H1 (cell line): ENCODE measurements at regions not wholly inside any gene's neighbourhood (a gene's known extent, or its start where the extent isn't known, plus 50 kb on each side); places are given as distances from the start of the nearest gene placed in this dataset.

ENCODE experiments used
- CTCF ChIA-PET: fragments of 300-600 bp; sonication (Branson Sonifier 250); formaldehyde crosslinking; loops from one replicate; lab custom pipeline; 2021; ENCODE audit not compliant: partially characterized antibody; lab: Charles Lee
- POLR2A ChIA-PET: fragments of 300-600 bp; sonication (Branson Sonifier 250); formaldehyde crosslinking; loops from one replicate; lab custom pipeline; 2021; ENCODE audit warnings: inconsistent platforms; ENCODE audit not compliant: partially characterized antibody; lab: Charles Lee
- DNase-seq, 2 experiments: peaks; one replicate each; pipeline versions ENCODE4 v3.0.0 to v3.0.0-alpha.2; 2010 to 2022; ENCODE audit warnings: low spot score in 2 of 2, low read depth in 1 of 2, mixed read lengths in 1 of 2
- FAIRE-seq: peaks from 2 replicates; lab custom pipeline; 2011; peaks lifted over from hg19 to GRCh38; lab: Jason Lieb, UNC
- H2AFZ ChIP-seq: 2 replicates; pipeline ENCODE4 v1.8.1; 2012; ENCODE audit warnings: low read length, inconsistent platforms
- H2AK5ac ChIP-seq: 2 replicates; pipeline ENCODE4 v1.6.1; 2013; ENCODE audit warnings: low read depth, low read length
- H2BK120ac ChIP-seq: replicated peaks from 2 replicates; pipeline ENCODE3; 2013; ENCODE audit warnings: low read depth, low read length, inconsistent platforms
- H2BK12ac ChIP-seq: 2 replicates; pipeline ENCODE4 v1.6.1; 2013; ENCODE audit warnings: low read depth, low read length
- H2BK15ac ChIP-seq: 2 replicates; pipeline ENCODE4 v1.6.1; 2013; ENCODE audit warnings: low read length
- H2BK20ac ChIP-seq: 2 replicates; pipeline ENCODE4 v1.6.1; 2013; ENCODE audit warnings: low read length
- H2BK5ac ChIP-seq: 2 replicates; pipeline ENCODE4 v1.6.1; 2013; ENCODE audit warnings: low read depth, low read length
- H3K14ac ChIP-seq: 2 replicates; pipeline ENCODE4 v1.6.1; 2013; ENCODE audit warnings: inconsistent platforms; ENCODE audit not compliant: insufficient read length
- H3K18ac ChIP-seq: 2 replicates; pipeline ENCODE4 v1.6.1; 2013; ENCODE audit warnings: low read length; ENCODE audit errors: extremely low read depth
- H3K23ac ChIP-seq: 2 replicates; pipeline ENCODE4 v1.6.1; 2013; ENCODE audit warnings: inconsistent platforms; ENCODE audit not compliant: insufficient read length
- H3K23me2 ChIP-seq: 2 replicates; pipeline ENCODE4 v1.6.1; 2013; ENCODE audit warnings: low read depth, low read length
- H3K27ac ChIP-seq: 2 replicates; pipeline ENCODE4 v1.6.1; 2011; ENCODE audit warnings: low read depth, low read length, inconsistent platforms
- H3K27me3 ChIP-seq, 4 experiments: replicated peaks in 1 of 4; 1 replicate in 1 of 4; 2 replicates in 3 of 4; pipeline versions ENCODE4 v1.6.1 to v1.8.1; 2011 to 2013; ENCODE audit warnings: low read length in 3 of 4, mild to moderate bottlenecking in 3 of 4, inconsistent platforms in 2 of 4, mixed read lengths in 2 of 4, moderate library complexity in 1 of 4; ENCODE audit not compliant: control insufficient read depth in 3 of 4, insufficient read depth in 3 of 4; ENCODE audit errors: extremely low read depth in 1 of 4
- H3K36me3 ChIP-seq, 4 experiments: 2 replicates each; pipeline versions ENCODE4 v1.6.1 to v1.8.1; 2011 to 2013; ENCODE audit warnings: mild to moderate bottlenecking in 4 of 4, low read length in 3 of 4, moderate library complexity in 2 of 4, control low read depth in 1 of 4, inconsistent platforms in 1 of 4; ENCODE audit not compliant: insufficient read depth in 4 of 4, control insufficient read depth in 2 of 4
- H3K4ac ChIP-seq: replicated peaks from 2 replicates; pipeline ENCODE3; 2013; ENCODE audit warnings: low read length, low read depth, mixed read lengths, inconsistent platforms; ENCODE audit not compliant: insufficient read length
- H3K4me1 ChIP-seq, 4 experiments: replicated peaks in 1 of 4; 1 replicate in 1 of 4; 2 replicates in 3 of 4; pipeline versions ENCODE4 v1.6.1 to v1.8.1; 2011 to 2013; ENCODE audit warnings: low read length in 3 of 4, inconsistent platforms in 2 of 4, mixed read lengths in 1 of 4; ENCODE audit not compliant: insufficient read depth in 4 of 4, control insufficient read depth in 3 of 4
- H3K4me2 ChIP-seq, 2 experiments: 2 replicates each; pipeline versions ENCODE4 v1.6.1 to v1.8.1; 2011 to 2013; ENCODE audit warnings: low read depth in 2 of 2, low read length in 2 of 2, control low read depth in 1 of 2, inconsistent platforms in 1 of 2, mild to moderate bottlenecking in 1 of 2; ENCODE audit not compliant: insufficient read depth in 1 of 2
- H3K4me3 ChIP-seq, 4 experiments: fragments of 200-600, 300-600 bp in 1 of 4; sonication (generic), shearing (Covaris generic), sonication (Bioruptor Twin) in 1 of 4; 2 replicates each; pipeline versions ENCODE4 v1.5.1 to v1.8.1; 2011 to 2016; ENCODE audit warnings: low read length in 4 of 4, low read depth in 3 of 4, control low read depth in 2 of 4, inconsistent platforms in 2 of 4, mild to moderate bottlenecking in 2 of 4, mixed read lengths in 1 of 4, moderate library complexity in 1 of 4; ENCODE audit not compliant: insufficient read depth in 2 of 4; ENCODE audit errors: extremely low read depth in 1 of 4
- H3K56ac ChIP-seq: replicated peaks from 2 replicates; pipeline ENCODE3; 2013; ENCODE audit warnings: low read depth, mild to moderate bottlenecking, mixed read lengths, low read length, inconsistent platforms; ENCODE audit not compliant: insufficient read length
- H3K79me1 ChIP-seq: 2 replicates; pipeline ENCODE4 v1.6.1; 2013; ENCODE audit warnings: low read depth, low read length, control low read depth
- H3K79me2 ChIP-seq, 2 experiments: 2 replicates each; pipeline versions ENCODE4 v1.6.1 to v1.8.1; 2012 to 2013; ENCODE audit warnings: low read length in 2 of 2, mild to moderate bottlenecking in 2 of 2, inconsistent platforms in 1 of 2; ENCODE audit not compliant: insufficient read depth in 2 of 2, control insufficient read depth in 1 of 2
- H3K9ac ChIP-seq, 4 experiments: replicated peaks in 1 of 4; 1 replicate in 1 of 4; 2 replicates in 3 of 4; pipeline versions ENCODE4 v1.6.1 to v1.8.1; 2011 to 2013; ENCODE audit warnings: low read depth in 3 of 4, low read length in 3 of 4, control low read depth in 2 of 4, mild to moderate bottlenecking in 2 of 4, moderate library complexity in 2 of 4, inconsistent platforms in 1 of 4; ENCODE audit errors: extremely low read depth in 1 of 4
- H3K9me3 ChIP-seq, 2 experiments: 2 replicates each; pipeline versions ENCODE4 v1.6.1 to v1.8.1; 2012 to 2013; ENCODE audit warnings: mild to moderate bottlenecking in 2 of 2, moderate library complexity in 2 of 2, control low read depth in 1 of 2, inconsistent platforms in 1 of 2, low read depth in 1 of 2, low read length in 1 of 2, mixed read lengths in 1 of 2; ENCODE audit not compliant: insufficient read depth in 2 of 2
- H4K20me1 ChIP-seq, 2 experiments: replicated peaks in 1 of 2; 2 replicates each; pipeline versions ENCODE3 to v1.8.1; 2011 to 2013; ENCODE audit warnings: inconsistent platforms in 2 of 2, low read length in 2 of 2, mild to moderate bottlenecking in 1 of 2; ENCODE audit not compliant: insufficient read depth in 2 of 2, control insufficient read depth in 1 of 2
- H4K5ac ChIP-seq: 2 replicates; pipeline ENCODE4 v1.6.1; 2013; ENCODE audit warnings: low read length, low read depth, mixed read lengths, inconsistent platforms; ENCODE audit not compliant: insufficient read length
- H4K8ac ChIP-seq: 2 replicates; pipeline ENCODE4 v1.8.0; 2013; ENCODE audit warnings: mild to moderate bottlenecking, moderate library complexity, low read length, inconsistent platforms; ENCODE audit not compliant: insufficient read depth; ENCODE audit errors: extremely low read depth
- H4K91ac ChIP-seq: replicated peaks from 2 replicates; pipeline ENCODE3; 2013; ENCODE audit warnings: low read length, mixed read lengths, inconsistent platforms; ENCODE audit not compliant: insufficient read length
- WGBS, 2 experiments: shearing (Covaris generic) in 1 of 2; methylation state at CpG; one replicate each; pipeline versions ENCODE4 v1.1.6 to v1.1.7; 2013 to 2015; ENCODE audit warnings: low lambda C conversion rate in 2 of 2, mixed read lengths in 2 of 2, inconsistent platforms in 1 of 2, low coverage in 1 of 2, missing lambda C conversion rate in 1 of 2; ENCODE audit not compliant: insufficient replicate concordance in 2 of 2, insufficient coverage in 1 of 2, insufficient read length in 1 of 2; ENCODE audit errors: extremely low coverage in 1 of 2, missing lambda C conversion rate in 1 of 2; 5-methylcytosine and 5-hydroxymethylcytosine counted together
- TF ChIP-seq, protein P1 (sequence below): IDR thresholded peaks from 2 replicates; pipeline ENCODE4 v1.6.1; 2012; ENCODE audit warnings: inconsistent platforms

DNA sequence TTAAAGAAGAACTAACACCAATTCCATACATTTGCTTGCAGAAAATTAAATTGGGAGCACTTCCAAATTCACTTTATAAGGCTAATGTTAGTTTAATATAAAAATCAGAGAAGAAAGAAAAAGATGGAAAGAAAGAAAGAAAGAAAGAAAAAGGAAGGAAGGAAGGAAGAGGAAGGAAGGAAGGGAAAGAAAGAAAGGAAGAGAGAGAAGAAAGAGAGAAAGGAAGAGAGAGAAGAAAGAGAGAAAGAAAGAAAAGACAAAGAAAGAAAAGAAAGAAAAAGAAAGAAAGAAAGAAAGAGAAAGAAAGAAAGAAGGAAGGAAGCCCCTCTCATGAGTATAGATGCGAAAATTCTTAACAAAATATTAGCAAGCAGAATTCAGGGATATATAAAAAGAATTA lies 267.7 kb downstream of the RPAP3 start:
- Histone ChIP-seq H4K5ac (no peak overlapping the region), H3K36me3 (no peaks in the 10 kb centered on the region), H2BK120ac (no peak overlapping the region), H3K4me1 (no peaks in the 10 kb centered on the region), H3K18ac (no peak overlapping the region), H2AFZ (no peak overlapping the region), H3K9ac (no peak overlapping the region), H3K56ac (no peak overlapping the region), H2BK12ac (no peak overlapping the region), H3K27ac (no peak overlapping the region), H3K4me3 (no peak overlapping the region), H3K4me2 (no peak overlapping the region), H2BK15ac (no peak overlapping the region), H3K23ac (no peak overlapping the region), H3K79me1 (no peaks in the 10 kb centered on the region), H2BK5ac (no peak overlapping the region), H3K27me3 (no peaks in the 10 kb centered on the region), H3K79me2 (no peaks in the 10 kb centered on the region), H4K8ac (no peak overlapping the region), H2BK20ac (no peak overlapping the region), H2AK5ac (no peak overlapping the region), H4K91ac (no peak overlapping the region), H4K20me1 (no peaks in the 10 kb centered on the region), H3K23me2 (peaks cover 1% of the 10 kb centered on the region; the same call in 1 of the 2 replicates), H3K14ac (no peak overlapping the region), H3K9me3 (peaks cover 3 to 19% of the 10 kb centered on the region in 2 experiments; a peak in 3 of 4 replicates), H3K4ac (no peak overlapping the region)
- FAIRE-seq: no peak
- POLR2A ChIA-PET: no interaction called here
- CTCF ChIA-PET: no interaction called here
- TF ChIP-seq, protein P1, sequence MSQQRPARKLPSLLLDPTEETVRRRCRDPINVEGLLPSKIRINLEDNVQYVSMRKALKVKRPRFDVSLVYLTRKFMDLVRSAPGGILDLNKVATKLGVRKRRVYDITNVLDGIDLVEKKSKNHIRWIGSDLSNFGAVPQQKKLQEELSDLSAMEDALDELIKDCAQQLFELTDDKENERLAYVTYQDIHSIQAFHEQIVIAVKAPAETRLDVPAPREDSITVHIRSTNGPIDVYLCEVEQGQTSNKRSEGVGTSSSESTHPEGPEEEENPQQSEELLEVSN: no peak
- WGBS, 2 experiments: 25% methylated on average over 1 of the region's 1 CpG; no CpG with 5 or more reads in 1 of the 2 experiments
- no peak for DNase-seq
